NOMO-1 treated with DMSO at 0.1 percent for 48 hours (cell line): ENCODE measurements at regions not wholly inside any gene's neighbourhood (a gene's known extent, or its start where the extent isn't known, plus 50 kb on each side); places are given as distances from the start of the nearest gene placed in this dataset.
"Not testable (repeated sequence)": the region's sequence is repeated elsewhere in the genome, so short reads cannot be mapped to it uniquely, and the experiment has no call there.

Experiments used
- DNase-seq: peaks from one replicate; lab custom pipeline; 2025; ENCODE audit not compliant: unreplicated experiment; lab: John Stamatoyannopoulos, UW

DNA sequence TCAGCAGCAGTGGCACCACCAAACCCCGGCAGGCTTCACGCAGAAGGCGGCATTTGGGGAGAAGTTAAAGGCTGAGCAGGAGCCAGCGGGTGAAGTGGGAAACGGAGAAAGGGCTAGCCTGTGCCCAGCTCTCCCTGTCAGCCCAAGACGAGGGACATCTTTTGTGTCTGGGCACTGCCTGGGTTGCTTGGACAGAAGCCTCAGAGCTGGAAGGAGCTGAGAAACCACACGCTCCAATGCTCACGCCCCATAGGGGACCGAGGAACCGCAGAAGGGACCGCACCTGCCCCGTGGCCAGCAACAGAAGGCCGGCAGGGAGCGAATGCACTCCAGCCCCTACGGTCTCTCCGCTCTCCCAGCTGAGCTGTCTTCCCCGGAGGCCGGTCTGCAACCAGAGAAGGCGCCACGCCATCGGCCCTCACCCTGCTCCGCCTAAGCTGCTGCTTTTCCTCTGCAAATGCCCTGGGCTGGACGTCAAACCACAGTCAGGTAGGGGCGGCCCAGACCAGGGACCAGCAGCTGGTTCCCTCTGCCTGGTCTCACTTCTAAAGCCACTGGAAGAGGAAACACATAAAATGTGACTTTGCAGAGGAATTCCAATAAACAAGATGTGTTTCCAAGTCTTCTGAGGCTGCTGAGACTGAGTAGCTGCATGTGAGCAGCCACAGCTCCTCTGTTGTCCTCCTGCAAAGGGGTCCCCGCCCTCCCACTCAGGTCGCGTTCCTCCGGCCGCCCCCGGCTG lies 182.4 kb upstream of the ZNF469 start:
- DNase-seq = not testable (repeated sequence)

DNA sequence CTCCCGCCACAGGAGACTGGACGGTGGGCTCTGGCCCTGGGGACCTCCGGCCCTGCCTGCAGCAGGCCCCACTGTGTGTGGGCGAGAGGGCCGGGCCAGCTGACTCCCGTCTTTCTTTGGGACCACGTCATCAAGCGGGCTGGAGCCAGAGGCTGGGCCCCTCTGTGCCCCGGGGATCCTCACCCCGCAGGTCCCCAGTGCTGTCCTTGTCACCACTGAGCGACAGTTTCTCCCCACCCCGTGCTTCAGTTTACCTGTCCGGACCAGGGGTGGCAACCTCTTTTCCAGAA lies 181.9 kb upstream of the ZNF469 start:
- no peak for DNase-seq

DNA sequence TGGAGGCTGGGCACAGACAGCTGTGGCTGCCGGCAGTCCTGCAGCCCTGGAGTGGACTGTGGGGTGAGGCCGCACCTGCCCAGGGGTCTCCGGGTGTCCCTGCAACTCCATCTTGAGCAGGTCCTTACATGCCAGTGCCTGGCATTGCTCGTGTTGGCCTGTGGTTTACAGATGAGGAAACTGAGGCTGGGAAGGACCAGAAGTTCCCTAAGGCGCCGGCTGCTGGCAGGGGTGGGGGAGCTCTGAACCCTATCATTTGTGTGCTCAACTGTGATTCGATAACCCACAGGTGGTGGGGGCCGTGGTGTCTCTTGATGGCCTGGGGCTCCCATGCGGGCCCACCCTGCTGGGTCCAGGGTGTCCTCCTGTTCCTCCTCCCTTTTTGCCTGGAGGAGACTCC lies 181.1 kb upstream of the ZNF469 start:
- not testable (repeated sequence) for DNase-seq

DNA sequence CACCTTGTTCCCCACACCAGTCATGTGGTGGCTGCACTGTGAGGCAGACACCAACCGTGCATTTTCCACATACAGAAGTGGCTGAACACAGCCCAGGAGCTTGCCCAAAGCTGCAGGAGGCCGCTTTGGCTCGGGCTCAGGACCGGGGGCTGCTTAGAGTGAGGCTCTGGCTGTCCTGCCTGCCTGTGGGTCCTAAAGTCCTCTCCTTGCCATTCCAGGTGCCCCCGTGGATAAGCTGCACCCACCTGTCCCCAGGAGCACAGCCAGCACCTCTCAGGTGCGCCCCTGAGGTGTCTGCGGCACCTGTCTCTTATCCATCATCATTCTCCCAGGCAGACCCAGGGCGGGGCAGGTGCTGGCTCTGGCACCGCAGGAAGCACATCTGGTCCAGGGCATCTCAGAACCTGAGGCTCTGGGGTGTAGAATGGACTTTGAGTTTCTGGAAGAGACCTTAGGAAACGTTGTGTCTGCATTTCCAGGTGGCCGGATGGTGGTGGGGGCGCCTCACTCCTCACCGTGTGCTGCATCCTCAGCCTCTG lies 180.5 kb upstream of the ZNF469 start:
- no peak for DNase-seq

DNA sequence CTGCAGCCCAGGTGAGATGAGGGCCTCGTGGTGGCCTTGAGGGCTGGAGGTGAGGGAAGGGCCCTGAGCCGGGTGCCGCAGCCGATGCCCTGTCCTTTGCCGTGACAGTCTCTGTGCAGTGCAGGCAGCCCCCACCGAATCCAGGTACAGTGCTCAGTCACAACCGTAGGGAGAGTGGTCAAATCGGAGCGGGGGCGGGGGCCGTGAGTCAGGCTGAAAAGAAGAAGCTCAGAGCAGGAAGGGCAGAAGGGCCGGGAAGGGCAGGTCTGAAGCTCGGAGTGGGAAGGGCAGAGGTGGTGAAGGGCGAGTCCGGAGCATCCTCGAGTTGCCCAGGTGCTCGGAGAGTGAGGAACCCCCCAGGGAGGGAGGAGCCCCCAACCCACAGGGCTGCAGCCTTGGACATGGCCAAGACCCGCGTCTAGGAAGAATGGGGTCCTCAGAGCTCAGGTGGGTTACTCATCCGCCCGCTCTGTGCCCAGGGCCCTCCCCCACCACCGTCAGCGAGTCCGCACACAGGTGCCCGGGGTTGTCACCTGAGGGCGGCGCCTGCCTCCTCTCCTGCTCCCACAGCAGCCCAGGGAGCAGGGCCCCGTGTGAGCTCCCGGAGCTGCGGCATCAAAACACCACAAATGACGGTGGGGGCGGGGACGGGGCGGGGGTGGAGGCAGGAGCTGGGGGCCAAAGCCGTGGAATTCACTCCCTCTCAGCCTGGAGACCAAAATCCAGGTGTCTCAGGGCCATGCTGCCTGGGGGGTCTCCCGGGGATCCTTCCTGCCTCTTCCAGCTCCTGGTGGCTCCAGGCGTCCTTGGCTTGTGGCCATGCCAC lies 179.7 kb upstream of the ZNF469 start:
- not testable (repeated sequence) for DNase-seq

DNA sequence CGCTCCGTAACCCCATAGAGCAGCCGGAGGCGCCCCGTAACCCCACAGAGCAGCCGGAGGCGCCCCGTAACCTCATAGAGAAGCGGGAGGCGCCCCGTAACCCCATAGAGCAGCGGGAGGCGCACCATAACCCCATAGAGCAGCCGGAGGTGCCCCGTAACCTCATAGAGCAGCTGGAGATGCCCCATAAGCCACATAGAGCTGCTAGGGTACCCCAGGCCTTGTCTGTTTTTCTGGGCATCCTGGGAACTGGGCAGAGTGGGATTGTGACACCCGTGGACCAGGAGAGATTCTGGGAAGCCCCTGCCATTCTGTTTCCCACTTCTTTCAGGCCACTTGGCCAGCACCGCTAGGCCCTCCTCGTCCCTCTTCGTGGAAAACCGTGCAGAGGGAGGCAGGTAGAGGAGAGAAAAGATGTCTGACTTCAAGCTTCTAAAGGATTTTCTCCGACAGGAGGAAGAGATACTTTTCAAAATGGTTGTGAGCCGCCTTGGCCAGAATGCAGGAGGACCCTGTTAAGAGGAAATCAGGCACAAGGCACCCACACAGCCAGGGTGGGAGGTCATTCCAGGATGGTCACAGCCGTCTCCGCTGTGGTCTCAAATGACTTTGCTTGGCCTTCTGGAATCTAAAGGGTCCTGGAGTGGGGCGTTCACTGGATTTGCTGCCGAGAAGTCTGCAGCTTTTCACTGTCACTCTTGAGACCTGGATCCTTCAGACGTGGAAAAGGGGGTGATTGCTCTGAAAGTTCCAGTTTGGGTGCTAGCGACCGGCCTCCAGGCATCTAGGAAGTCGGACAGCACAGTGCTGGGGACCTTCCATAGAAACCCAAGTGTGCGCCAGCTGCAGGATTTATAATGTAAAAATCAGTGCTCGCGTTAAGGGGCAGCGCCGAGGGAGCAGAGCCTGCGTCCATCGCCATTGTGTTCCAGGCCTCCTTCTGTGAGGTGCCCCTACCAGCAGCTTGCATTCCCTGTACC lies 178.3 kb upstream of the ZNF469 start:
- DNase-seq = not testable (repeated sequence)

DNA sequence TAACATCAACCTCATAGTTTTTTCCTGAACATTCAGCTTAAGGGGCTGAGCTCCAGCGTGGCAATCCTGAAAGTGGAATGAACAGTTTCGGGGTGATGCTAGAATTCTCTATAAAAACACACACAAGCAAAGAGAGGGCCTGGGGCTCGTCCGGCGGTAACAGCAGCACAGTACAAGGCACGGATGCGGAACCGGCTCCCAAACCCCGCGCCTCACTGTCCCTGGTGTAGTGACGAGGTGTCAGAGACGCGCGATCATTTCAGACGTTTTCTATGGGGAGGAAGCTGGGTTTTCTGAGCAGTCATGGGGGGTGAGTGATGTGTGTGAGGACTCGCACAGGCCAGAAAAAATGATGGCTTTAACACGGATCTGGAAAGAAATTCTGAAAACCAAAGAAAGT lies 177.3 kb upstream of the ZNF469 start:
- DNase-seq = not testable (repeated sequence)

DNA sequence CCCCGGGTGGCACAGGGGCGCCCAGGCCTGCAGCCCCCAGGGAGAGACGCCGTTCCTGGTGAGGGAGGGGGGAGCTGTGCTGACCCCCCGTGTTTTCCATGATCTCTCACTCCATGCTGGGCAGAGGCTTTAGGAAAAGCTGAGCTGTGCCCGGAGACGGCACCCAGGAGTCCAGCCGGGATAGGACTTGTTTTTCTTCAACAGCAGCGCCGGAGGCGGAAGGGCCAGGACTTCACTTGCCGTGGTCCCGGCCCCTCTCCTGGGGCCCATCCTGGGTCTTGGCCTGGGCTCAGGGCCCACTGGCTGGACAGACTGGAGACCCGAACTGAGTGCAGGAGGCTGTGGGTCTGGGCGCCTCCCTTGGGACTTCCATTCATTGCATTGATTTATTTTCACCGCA lies 176.8 kb upstream of the ZNF469 start:
- not testable (repeated sequence) for DNase-seq

DNA sequence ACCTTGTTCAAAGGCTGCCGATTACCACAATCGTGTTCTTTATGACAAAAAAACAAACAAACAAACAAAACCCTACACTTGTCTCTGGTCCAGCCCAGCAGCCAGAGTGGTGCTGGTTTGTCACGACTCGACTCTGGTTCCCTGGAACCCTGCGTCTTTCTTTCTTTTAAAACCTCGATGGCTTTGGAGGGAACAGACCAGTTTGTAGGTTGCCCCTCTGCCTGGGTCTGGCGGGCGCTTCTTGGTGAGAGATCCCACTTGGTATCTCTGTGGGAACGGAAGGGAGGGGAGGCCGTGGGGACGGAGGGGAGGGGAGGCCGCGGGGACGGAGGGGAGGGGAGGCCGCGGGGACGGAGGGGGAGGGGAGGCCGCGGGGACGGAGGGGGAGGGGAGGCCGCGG lies 176.2 kb upstream of the ZNF469 start:
- not testable (repeated sequence) for DNase-seq

DNA sequence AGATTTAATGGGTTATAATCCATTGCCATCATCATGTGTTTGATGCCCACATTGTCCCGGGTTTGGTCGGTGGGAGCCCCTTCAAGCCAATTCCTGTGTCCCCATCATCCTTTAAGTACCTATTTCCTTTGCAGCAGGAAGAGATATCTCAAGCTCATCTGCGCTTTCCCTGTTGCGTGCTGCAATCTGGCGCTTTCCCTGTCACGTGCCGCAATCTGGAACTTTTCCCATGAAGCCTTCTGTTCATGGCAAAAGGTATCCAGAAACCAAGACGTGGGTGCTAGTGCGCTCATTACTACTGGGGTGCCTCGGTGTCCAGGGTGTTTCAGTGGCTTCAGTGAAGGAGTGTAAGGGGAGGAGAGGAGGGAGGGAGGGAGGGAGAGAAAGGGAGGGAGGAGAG lies 174.6 kb upstream of the ZNF469 start:
- no peak for DNase-seq

DNA sequence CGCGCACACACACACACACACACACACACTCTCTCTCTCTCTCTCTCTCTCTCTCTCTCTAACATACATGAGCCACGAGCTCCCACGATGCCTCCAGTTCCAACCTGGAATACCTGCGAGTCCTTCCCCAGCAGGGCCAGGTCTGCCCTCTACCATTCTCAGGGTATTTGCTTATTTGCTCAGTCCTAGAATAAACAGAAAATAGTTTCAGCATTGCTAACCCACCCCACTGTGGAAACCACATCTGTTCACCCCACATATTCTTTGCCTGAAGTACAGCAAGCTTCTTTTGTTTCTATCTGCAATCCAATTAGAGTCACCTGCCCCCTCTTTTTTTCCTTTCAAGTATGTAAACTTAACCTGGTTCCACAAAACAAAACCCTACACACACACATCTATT lies 174.0 kb upstream of the ZNF469 start:
- not testable (repeated sequence) for DNase-seq

DNA sequence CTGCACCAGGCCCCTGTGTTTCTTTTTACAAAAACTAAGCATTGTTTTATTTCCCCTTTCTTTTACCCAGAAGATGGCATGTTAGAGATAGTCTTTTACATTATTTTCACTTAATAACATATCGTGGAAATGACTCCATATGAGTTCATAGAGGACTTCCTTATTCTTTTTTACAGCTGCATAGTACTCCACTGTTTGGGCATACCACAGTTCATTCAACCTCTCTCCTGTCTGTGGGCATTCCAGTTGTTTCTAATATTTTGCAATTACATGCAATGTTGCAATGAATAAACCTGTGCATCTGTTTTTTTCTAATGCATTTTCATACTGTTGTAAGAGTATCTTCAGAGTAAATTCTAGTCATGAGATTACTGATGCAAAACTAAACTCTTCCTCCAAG lies 173.2 kb upstream of the ZNF469 start:
- not testable (repeated sequence) for DNase-seq

DNA sequence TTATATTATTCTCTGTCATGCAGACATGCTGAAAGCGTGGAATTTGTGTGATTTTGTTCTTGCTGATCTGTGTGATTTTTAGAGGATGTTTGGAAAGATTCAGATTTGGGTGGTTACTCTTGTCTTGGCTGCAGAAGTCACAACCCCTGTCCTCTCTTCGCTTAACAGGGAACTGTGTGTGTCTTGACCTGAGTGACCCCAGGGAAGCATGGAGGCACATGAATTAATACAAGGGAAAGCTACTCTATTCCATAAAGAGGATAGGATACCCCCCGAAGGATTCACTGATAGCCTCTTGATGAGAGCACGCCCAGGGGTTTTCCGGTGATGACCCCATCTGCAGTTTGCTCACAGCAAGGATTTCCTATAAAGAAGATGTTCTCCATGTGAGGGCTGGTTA lies 168.8 kb upstream of the ZNF469 start:
- DNase-seq = not testable (repeated sequence)

DNA sequence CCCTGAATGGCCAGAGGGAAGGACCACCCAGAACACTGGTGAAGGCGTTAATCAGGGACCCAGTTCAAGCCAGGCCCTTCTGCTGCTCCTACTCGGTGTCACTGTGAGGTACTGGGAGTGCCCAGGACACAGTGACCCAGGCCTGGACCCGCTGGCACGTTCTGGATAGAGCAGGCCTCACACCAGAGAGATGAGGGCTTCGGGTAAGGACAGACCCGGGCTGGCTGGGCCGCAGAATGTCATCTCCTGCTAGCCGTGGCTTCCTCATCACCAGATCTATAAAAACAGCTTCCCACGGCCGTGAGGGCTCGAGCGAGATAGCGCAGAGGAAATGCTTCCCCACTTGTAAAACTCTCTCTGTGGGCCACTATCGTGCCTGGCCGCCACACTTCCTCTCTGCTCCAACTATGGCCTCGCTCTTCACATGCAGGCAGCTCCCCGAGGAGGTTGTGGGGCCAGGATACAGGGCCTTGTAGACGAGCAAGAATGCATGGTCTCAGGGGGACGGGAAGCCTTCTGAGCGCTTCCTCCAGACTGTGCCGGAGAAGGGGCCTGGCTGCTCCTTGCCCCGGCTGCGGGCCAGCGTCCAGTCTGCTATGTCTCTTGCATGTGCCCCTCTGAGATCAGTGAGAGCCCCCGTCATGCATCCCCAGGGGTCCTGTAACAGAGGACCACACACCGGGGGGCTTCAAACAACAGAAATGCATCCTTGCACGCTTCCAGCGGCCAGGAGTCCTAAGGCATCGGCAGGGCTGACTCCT lies 161.6 kb upstream of the ZNF469 start:
- not testable (repeated sequence) for DNase-seq

DNA sequence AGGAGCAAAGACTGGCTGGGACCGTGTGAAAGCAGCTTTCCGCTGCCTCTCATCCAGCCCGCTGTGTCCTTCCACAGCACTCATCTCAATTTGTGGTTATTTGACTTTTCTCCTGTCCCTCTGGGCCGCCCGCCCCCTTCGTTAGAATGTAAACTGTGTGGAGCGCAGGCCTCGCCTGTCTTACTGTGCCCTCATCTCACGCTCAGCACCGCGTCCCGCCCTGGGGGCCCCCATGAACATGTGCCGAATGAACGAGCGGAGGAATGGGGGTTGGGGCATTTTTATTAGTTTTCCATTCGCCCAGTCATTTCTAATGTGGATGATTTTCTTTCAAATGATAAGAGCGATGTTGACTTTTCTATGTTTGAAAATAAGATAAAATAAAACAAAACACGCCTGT lies 159.1 kb upstream of the ZNF469 start:
- DNase-seq = not testable (repeated sequence)

DNA sequence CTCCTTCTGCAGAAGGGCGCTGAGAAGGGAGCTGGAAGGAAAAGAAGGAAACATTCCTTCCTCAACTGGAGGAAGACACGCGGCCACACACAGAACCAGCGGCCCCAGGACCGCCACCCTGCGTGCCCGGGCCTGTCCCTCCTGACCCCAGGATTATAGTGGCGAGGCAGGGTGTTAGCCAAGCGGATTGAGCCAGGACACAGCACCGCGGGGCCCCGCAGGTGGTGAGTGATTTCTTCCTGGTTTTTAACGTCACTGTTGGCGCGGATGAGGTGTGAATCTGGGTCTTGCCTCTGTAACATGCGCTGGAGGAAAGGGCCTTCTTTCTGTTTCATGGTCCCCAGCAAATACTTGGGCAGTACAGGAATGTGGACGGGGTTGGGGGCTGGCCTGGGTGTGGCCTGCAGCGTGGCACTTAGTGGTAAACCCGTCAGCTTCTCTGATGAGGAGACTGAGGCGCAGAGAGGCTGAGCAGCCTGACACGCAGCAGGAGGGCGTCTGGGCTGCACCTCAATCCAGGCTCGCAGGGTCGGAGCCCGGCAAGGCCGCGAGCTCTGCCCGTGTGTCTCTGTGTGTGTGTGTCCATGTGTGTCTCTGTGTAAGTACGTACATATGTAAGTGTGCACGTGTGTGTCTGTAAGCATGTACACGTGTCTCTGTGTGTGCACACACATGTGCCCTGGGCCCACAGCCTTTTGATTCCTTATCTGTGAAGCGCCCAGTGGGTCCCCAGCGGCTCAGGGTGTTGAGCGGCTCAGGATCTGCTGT lies 158.4 kb upstream of the ZNF469 start:
- not testable (repeated sequence) for DNase-seq

DNA sequence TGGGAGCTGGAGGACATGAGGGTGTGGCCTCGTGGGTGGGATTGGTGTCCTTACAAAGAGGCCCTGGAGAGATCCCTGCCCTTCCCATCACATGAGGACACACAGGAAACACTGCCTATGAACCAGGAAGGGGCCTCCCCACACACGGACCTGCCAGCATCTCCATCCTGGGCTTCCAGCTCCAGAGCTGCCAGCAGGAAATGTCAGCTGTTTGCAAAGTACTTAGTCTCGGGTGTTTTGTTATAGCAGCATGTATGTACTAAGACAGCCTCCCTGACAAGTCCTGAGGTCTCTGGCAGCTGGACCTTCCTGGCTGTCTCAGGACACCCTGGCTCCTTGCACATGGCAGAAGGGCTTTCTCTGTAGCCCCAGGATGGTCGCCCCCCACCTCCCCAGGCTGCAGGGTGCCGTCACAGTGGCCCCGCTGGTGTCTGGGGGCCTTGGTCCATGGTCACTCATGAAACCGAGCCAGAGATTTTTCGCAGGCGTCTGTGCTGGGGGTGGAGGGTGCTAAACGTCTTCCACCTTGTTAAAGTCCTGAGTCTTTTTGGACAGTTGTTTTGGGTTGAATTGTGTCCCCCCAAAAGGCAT lies 157.0 kb upstream of the ZNF469 start:
- not testable (repeated sequence) for DNase-seq

DNA sequence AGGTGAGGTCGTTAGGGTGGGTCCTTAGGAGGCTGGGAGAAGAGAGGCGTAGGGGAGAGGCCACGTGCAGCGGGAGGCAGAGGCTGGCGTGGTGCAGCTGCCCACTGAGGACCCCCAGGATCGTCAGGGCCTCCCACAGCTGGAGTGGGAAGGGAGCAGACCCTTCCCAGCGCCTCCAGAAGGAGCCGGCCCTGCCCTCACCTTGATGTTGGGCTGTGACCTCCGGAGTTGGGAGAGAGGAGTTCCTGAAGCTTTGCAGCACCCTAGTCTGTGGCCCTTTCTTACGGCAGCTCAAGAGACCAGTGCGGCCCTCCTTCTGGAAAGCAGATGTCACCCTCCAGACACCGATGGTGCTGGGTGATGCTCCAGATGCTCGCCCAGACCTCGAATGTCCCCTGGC lies 156.5 kb upstream of the ZNF469 start:
- DNase-seq = not testable (repeated sequence)
